ENCODE measurements at regions not wholly inside any gene's neighbourhood (a gene's known extent, or its start where the extent isn't known, plus 50 kb on each side); places are given as distances from the start of the nearest gene placed in this dataset.

DNA sequence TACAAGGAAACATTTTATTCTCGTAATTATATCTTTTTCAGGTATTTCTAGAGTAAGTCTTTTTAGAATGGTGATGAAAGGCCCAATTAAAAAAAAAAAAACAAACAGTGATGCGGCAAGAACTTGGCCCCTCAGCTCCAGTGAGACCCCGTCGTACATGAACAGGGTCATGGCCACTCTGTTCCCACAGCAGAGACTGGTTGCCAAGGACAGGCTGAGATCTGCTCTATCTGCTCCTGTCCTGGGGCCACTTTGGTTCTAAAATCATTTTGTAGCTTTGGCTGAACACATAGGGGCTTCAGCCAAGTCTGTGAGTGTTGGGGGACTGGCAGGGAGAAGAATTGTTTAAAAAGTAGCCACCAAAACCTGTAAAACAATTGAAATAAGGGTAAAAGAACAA is 286.9 kb downstream of the RFC3 start:
- TF ChIP-seq, protein P1, sequence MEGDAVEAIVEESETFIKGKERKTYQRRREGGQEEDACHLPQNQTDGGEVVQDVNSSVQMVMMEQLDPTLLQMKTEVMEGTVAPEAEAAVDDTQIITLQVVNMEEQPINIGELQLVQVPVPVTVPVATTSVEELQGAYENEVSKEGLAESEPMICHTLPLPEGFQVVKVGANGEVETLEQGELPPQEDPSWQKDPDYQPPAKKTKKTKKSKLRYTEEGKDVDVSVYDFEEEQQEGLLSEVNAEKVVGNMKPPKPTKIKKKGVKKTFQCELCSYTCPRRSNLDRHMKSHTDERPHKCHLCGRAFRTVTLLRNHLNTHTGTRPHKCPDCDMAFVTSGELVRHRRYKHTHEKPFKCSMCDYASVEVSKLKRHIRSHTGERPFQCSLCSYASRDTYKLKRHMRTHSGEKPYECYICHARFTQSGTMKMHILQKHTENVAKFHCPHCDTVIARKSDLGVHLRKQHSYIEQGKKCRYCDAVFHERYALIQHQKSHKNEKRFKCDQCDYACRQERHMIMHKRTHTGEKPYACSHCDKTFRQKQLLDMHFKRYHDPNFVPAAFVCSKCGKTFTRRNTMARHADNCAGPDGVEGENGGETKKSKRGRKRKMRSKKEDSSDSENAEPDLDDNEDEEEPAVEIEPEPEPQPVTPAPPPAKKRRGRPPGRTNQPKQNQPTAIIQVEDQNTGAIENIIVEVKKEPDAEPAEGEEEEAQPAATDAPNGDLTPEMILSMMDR (IDR thresholded peaks at IDR 0.05; ENCODE audit: insufficient read depth, low read length), result no peak
- no peak for TF ChIP-seq POLR2AphosphoS5 (IDR thresholded peaks at IDR 0.05; ENCODE audit: low read depth)
- TF ChIP-seq, protein P2, sequence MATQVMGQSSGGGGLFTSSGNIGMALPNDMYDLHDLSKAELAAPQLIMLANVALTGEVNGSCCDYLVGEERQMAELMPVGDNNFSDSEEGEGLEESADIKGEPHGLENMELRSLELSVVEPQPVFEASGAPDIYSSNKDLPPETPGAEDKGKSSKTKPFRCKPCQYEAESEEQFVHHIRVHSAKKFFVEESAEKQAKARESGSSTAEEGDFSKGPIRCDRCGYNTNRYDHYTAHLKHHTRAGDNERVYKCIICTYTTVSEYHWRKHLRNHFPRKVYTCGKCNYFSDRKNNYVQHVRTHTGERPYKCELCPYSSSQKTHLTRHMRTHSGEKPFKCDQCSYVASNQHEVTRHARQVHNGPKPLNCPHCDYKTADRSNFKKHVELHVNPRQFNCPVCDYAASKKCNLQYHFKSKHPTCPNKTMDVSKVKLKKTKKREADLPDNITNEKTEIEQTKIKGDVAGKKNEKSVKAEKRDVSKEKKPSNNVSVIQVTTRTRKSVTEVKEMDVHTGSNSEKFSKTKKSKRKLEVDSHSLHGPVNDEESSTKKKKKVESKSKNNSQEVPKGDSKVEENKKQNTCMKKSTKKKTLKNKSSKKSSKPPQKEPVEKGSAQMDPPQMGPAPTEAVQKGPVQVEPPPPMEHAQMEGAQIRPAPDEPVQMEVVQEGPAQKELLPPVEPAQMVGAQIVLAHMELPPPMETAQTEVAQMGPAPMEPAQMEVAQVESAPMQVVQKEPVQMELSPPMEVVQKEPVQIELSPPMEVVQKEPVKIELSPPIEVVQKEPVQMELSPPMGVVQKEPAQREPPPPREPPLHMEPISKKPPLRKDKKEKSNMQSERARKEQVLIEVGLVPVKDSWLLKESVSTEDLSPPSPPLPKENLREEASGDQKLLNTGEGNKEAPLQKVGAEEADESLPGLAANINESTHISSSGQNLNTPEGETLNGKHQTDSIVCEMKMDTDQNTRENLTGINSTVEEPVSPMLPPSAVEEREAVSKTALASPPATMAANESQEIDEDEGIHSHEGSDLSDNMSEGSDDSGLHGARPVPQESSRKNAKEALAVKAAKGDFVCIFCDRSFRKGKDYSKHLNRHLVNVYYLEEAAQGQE (IDR thresholded peaks at IDR 0.05; ENCODE audit: insufficient replicate concordance, low read depth), result no peak
- no peak for TF ChIP-seq GABPA (IDR thresholded peaks at IDR 0.05; ENCODE audit: low read depth)

Measured in HL-60 (cell line).